T-helper 2 cell treated with Interferon-gamma antibody and Interleukin-4, amounts not matched to agents 100 ng/mL and 5 ng/mL, for 36 hours (primary cell): ENCODE measurements at regions not wholly inside any gene's neighbourhood (a gene's known extent, or its start where the extent isn't known, plus 50 kb on each side); places are given as distances from the start of the nearest gene placed in this dataset.

ENCODE experiments used
- intact Hi-C: fragments of 100-400 bp; cut with micrococcal nuclease; formaldehyde crosslinking; loops from one replicate; pipeline ENCODE4 v1.15.1; 2023

- intact Hi-C loops = no loop called here
These were observed 51.6 kb downstream of the RESF1 start for GRCh38 chr12:32010631-32011336.

GRCh38 chr12:32012249-32012785, 53.1 kb downstream of the RESF1 start:
- intact Hi-C loops = no loop called here

GRCh38 chr12:32015036-32015435, 55.8 kb downstream of the RESF1 start:
- intact Hi-C loops = no loop called here

DNA sequence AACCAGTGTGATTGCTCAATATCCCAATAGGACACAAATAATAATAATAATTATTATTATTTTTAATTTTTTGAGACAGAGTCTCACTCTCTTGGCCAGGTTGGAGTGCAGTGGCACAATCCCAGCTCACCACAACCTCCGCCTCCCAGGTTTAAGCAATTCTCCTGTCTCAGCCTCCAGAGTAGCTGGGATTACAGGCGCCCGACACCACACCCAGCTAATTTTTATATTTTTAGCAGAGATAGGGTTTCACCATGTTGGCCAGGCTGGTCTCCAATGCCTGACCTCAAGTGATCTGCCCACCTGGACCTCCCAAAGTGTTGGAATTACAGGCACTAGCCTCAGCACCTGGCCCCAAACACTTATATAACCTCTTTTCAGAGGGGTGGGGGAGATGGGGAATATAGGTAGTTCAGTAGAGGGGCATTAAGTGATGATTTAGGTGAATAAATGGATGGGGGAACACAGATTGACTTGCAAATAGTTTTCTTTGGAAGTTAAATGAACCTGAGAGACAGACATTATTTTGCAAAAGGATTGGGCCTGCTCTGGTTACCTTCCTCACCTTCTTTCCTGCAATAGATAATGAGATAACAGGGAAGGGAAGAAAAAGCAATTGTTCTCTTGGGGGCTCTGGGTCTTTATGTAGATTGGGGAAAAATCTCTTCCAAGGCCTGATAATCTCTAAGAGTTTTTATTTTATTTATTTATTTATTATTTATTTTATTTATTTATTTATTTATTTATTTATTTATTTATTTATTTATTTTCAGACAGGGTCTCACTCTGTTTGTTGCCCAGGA, 57.7 kb downstream of the RESF1 start:
- intact Hi-C loops = no loop called here

DNA sequence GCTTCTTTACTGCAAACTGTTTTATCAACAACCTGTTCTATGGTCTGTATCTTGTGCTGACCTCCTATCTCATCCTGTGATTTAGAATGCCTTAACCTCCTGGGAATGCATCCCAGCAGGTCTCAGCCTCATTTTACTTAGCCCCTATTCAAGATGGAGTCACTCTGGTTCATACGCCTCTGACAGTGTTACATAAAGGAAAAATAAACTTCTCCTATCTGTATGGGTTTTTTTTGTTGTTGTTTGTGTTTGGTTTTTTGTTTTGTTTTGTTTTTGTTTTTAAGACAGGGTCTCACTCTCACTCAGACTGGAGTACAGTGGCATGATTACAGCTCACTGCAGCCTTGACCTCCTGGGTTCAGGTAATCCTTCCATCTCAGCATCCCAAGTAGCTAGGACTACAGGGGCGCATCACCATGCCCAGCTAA, 62.1 kb downstream of the RESF1 start:
- intact Hi-C loops = loop anchor here (10.0 kb wide), 1 partner anchor 287 kb away; no protein-coding TSS in a partner anchor

DNA sequence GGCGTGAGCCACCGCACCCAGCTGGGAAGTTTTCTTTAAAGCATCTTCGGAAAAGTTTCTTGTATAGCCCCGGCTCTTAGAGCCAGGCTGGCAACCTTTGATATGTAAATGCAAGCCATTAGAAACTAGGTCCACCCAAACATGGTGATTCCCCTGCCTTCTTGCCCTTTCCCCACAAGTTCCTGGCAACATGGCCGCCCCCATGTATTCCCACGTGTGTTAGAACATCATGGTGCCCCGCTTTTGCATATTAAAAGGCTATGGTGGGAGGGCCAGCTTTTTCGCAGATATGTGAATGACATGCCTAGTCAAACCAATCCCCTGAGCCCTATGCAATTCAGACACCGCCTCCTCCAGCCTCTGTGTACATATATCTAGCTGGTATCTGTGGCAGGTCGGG, 63.2 kb downstream of the RESF1 start:
- intact Hi-C loops = loop anchor here (10.0 kb wide), 1 partner anchor 288 kb away; no protein-coding TSS in a partner anchor

DNA sequence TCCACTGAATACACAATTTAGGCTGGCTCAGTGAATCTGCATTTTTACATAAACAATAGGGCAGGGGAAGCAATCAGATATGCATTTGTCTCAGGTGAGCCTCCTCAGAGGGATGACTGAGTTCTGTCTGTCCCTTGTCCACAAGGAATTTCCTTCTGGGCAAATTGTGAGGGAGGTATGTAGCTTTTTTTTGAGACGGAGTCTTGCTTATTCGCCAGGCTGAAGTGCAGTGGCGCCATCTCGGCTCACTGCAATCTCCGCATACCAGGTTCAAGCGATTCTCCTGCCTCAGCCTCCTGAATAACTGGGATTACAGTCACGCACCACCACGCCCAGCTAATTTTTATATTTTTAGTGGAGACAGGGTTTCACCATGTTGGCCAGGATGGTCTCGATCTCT, 64.6 kb downstream of the RESF1 start:
- intact Hi-C loops = loop anchor here (10.0 kb wide), 1 partner anchor 289 kb away; no protein-coding TSS in a partner anchor

DNA sequence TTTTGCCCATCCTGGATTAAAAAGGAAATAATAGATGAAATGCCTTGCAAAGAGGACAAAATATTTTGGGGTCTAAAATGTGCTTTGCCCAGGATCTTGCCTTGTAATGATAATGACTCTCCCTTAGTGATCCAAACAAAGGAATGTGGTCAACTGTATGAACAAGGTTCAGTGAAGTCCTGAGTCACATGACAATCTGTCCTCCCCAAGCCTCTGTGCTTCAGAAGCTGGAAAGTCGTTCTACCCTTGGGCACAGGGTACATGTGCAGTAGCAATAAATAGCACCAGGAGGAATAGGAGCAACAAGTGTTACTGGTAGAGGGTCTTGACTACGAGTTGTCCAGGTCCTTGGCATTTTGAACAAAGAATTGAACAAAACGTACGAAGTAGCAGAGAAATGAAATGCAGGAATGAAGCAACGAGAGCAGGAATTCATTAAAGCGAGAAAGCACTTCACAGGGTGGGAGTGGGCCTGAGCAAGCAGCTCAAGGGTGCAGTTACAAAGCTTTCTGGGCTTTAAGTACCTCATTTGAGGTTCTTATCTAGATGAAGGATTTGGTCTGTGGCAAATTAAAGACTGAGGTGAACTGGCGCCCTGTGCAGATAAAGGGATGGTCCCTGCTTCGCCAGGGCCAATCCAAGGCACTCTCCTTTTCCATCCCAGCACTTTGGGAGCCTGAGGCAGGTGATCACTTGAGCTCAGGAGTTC, 65.8 kb downstream of the RESF1 start:
- intact Hi-C loops = loop anchor here (5.0 to 10.0 kb wide), 2 partner anchors 33 to 290 kb away; no protein-coding TSS in a partner anchor

- intact Hi-C loops = loop anchor here (1.0 to 10.0 kb wide), 5 partner anchors 34 to 700 kb away; partner anchors contain the start of gene SINHCAF
These were observed 66.7 kb downstream of the RESF1 start for GRCh38 chr12:32025906-32026305.

- intact Hi-C loops = loop anchor here (2.0 to 10.0 kb wide), 3 partner anchors 36 to 293 kb away; no protein-coding TSS in a partner anchor
These were observed 68.6 kb downstream of the RESF1 start for GRCh38 chr12:32027684-32028365.

GRCh38 chr12:32030151-32030550, 70.9 kb downstream of the RESF1 start:
- intact Hi-C loops = no loop called here

DNA sequence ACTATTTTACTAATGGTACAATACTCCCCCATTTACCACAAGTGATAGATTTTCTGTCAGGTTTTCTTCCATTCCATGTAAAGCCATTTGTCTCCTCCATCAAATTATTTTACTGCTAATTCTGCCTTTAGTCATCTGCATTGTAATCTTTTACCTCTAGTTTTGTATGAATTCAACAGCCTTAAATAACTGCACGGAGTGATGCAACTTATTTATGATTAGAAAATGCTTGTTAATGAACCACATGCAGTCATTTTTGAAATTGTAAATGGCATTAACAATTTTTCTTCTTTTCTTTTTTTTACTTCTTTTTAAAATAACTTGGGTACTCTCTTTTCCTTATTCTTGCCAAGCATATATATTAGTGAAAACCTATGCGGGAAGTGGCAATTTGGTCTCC, 71.5 kb downstream of the RESF1 start:
- intact Hi-C loops = no loop called here

DNA sequence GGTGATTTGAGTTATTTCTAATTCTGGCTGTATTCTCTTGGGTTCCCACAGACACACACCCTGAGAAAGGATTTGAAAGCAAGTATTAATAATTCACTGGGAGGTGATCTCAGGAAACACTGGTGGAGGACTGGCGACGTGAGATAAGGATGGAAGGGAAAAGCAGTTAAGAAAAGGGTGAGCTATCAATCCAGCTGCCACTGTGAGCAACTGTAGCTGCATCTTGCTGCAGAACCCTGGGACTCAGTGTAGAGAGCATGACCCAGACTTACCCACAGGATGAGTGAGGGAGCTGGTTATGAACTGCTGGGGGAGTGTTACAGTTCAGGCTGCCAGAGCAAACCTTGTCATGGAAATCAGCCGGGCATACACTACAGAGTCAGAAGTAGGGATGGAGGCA, 71.9 kb downstream of the RESF1 start:
- intact Hi-C loops = no loop called here

GRCh38 chr12:32032205-32032810, 73.1 kb downstream of the RESF1 start:
- intact Hi-C loops = no loop called here

- intact Hi-C loops = no loop called here
These were observed 73.2 kb upstream of the BICD1 start for GRCh38 chr12:32033406-32033805.

DNA sequence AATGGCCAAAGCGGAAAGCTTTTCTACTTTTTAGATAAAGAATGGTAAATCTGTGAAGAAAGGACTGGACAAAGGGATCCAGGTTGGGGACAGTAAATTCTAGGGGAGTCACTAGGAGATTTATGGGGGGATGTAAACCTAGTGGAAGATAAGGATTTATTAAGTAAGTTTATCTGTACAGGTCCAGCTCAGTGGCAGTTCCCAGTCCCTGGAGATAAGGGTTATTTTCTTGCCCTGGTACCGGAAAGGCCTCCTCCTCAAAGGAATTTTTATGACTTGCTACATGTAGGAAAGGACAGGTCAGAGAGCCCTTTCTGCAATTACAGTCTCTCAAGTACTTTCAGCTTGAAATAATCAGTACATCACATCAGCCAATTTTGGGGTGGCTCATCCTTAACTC, 72.6 kb upstream of the BICD1 start:
- intact Hi-C loops = no loop called here

- intact Hi-C loops = no loop called here
These were observed 70.0 kb upstream of the BICD1 start for GRCh38 chr12:32036477-32037263.

- intact Hi-C loops = no loop called here
These were observed 67.3 kb upstream of the BICD1 start for GRCh38 chr12:32039347-32039746.

DNA sequence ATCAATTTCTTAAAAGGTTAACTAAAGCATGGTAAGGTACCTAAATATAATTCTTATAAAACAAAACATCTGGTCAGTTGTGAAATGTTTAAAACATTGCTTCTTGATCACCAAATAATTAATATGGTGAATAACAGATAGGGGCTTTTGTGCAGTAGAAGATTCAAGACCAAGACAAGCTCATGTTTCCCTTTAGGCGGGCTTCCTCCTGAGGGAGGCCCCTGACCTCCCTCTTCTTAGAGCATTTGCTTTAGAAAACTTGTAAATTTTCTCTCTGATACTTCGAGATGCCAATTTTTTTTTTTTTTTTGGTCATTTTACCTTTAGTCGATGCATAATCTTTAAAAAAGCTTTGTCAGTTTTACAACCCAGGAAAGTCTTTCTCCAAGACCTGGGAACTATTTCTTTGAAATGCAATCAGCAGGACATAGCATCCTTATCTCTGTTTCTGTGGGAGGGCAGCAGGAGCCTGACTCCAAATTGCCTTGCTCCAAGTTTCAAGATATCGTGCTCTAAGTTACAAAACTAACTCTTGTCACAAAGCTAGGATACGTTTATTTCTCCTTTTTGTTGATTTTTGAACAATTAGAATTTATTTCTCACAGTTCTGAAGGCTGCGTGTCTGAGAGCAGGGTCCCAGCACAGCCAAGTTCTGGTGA, 66.6 kb upstream of the BICD1 start:
- intact Hi-C loops = no loop called here
